ENCODE measurements at regions not wholly inside any gene's neighbourhood (a gene's known extent, or its start where the extent isn't known, plus 50 kb on each side); places are given as distances from the start of the nearest gene placed in this dataset.

DNA sequence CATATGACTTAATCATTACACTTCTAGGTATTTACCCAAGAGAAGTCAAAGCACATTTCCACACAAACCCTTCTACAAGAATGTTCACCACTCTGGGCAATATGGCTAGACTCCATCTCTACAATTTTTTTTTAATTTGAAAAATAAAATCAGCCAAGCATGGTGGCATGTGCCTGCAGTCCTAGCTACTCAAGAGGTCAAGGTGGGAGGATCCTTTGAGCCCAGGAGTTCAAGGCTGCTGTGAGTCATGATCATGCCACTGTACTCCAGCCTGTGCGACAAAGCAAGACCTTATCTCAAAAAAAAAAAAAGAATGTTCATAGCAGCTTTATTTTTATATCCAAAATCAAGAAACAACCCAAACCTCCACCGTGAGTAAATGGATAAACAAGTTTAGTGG lies 70.3 kb upstream of the MBNL3 start (continued):
- TF ChIP-seq, protein P1, sequence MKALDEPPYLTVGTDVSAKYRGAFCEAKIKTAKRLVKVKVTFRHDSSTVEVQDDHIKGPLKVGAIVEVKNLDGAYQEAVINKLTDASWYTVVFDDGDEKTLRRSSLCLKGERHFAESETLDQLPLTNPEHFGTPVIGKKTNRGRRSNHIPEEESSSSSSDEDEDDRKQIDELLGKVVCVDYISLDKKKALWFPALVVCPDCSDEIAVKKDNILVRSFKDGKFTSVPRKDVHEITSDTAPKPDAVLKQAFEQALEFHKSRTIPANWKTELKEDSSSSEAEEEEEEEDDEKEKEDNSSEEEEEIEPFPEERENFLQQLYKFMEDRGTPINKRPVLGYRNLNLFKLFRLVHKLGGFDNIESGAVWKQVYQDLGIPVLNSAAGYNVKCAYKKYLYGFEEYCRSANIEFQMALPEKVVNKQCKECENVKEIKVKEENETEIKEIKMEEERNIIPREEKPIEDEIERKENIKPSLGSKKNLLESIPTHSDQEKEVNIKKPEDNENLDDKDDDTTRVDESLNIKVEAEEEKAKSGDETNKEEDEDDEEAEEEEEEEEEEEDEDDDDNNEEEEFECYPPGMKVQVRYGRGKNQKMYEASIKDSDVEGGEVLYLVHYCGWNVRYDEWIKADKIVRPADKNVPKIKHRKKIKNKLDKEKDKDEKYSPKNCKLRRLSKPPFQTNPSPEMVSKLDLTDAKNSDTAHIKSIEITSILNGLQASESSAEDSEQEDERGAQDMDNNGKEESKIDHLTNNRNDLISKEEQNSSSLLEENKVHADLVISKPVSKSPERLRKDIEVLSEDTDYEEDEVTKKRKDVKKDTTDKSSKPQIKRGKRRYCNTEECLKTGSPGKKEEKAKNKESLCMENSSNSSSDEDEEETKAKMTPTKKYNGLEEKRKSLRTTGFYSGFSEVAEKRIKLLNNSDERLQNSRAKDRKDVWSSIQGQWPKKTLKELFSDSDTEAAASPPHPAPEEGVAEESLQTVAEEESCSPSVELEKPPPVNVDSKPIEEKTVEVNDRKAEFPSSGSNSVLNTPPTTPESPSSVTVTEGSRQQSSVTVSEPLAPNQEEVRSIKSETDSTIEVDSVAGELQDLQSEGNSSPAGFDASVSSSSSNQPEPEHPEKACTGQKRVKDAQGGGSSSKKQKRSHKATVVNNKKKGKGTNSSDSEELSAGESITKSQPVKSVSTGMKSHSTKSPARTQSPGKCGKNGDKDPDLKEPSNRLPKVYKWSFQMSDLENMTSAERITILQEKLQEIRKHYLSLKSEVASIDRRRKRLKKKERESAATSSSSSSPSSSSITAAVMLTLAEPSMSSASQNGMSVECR (CRISPR knock-in tag; IDR thresholded peaks at IDR 0.05) = no peak

DNA sequence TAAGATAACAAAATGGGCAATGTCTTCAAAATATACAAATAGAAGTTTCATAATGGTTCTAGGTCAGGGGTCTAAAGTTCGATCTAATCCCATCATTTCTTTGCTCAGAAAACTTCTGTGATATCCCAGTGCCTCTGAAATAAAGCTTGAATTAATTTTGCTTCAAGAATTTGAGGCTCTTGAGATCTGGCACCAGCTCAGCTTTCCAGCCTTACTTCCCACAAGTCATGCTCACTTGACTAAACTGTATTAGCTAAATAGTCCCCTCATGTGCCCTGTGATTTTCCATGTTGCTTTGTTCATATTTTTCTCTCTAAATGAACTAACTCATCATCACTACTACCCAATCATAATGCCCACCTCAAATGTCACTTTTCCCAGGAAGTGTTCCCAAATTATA lies 50.8 kb upstream of the MBNL3 start:
- FAIRE-seq (no peak), ATAC-seq (no peak), DNase-seq (ENCODE audit: extremely low read depth in 1 of 4, low spot score in 3 of 4) (no peak)
- WGBS (ENCODE audit: insufficient coverage, low coverage, missing lambda C conversion rate) = 0% methylated on average over 1 of the region's 1 CpG
- no TSS peak for BruUV-seq (replicated peaks)
- Histone ChIP-seq H3K4me2 (ENCODE audit: insufficient read depth, low read length) (no peak overlapping the region), H3K79me2 (ENCODE audit: control insufficient read depth, insufficient read depth, low read length) (no peaks in the 10 kb centered on the region), H4K20me1 (replicated peaks; ENCODE audit: control insufficient read depth, insufficient read depth, low read length) (no peaks in the 10 kb centered on the region), H3K27me3 (ENCODE audit: control insufficient read depth in 2 of 2, insufficient read depth in 2 of 2, low read length in 2 of 2) (no peaks in the 10 kb centered on the region), H3K9me3 (replicated peaks; ENCODE audit: control insufficient read depth, insufficient read depth, low read depth, low read length) (no peaks in the 10 kb centered on the region), H3K4me1 (replicated peaks in 1 of 2; ENCODE audit: control insufficient read depth in 2 of 2, insufficient read depth in 2 of 2, low read length in 2 of 2) (no peaks in the 10 kb centered on the region), H2AFZ (ENCODE audit: low read depth, low read length) (no peak overlapping the region), H3K4me3 (no peak overlapping the region), H3K9me1 (ENCODE audit: control insufficient read depth, insufficient read depth, low read length) (no peaks in the 10 kb centered on the region), H3K27ac (ENCODE audit: extremely low read depth, low read depth, low read length) (no peak overlapping the region), H3K9ac (ENCODE audit: insufficient read depth in 1 of 2, low read depth in 2 of 2, low read length in 2 of 2) (no peak overlapping the region), H3K36me3 (ENCODE audit: control insufficient read depth, insufficient read depth, low read length) (no peaks in the 10 kb centered on the region)
- ChIA-PET POLR2A (interaction anchor here (0.6 to 1.8 kb wide), 2 partner anchors 10 to 507 kb away, joined by 3 to 6 read pairs; no protein-coding TSS in a partner anchor), CTCF (ENCODE audit: low intra/inter-chr PET ratio) (no interaction called here)
- in situ Hi-C loops (cut with MboI) (no loop called here), intact Hi-C loops (cut with micrococcal nuclease) (no loop called here)
- TF ChIP-seq TGIF2 (CRISPR knock-in tag; IDR thresholded peaks at IDR 0.05) (no peak), SMAD1 (IDR thresholded peaks at IDR 0.05; ENCODE audit: low read depth, low read length, partially characterized antibody) (no peak), TAF1 (IDR thresholded peaks at IDR 0.05; ENCODE audit: control insufficient read depth, extremely low read depth, insufficient read depth, low read length, severe bottlenecking) (no peak), ZNF766 (CRISPR knock-in tag; conservative IDR thresholded peaks at IDR 0.05) (no peak), TEAD1 (CRISPR knock-in tag; IDR thresholded peaks at IDR 0.05) (no peak)
- TF ChIP-seq, protein P2, sequence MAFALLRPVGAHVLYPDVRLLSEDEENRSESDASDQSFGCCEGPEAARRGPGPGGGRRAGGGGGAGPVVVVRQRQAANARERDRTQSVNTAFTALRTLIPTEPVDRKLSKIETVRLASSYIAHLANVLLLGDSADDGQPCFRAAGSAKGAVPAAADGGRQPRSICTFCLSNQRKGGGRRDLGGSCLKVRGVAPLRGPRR (CRISPR knock-in tag; IDR thresholded peaks at IDR 0.05) = no peak
- TF ChIP-seq, protein P3, sequence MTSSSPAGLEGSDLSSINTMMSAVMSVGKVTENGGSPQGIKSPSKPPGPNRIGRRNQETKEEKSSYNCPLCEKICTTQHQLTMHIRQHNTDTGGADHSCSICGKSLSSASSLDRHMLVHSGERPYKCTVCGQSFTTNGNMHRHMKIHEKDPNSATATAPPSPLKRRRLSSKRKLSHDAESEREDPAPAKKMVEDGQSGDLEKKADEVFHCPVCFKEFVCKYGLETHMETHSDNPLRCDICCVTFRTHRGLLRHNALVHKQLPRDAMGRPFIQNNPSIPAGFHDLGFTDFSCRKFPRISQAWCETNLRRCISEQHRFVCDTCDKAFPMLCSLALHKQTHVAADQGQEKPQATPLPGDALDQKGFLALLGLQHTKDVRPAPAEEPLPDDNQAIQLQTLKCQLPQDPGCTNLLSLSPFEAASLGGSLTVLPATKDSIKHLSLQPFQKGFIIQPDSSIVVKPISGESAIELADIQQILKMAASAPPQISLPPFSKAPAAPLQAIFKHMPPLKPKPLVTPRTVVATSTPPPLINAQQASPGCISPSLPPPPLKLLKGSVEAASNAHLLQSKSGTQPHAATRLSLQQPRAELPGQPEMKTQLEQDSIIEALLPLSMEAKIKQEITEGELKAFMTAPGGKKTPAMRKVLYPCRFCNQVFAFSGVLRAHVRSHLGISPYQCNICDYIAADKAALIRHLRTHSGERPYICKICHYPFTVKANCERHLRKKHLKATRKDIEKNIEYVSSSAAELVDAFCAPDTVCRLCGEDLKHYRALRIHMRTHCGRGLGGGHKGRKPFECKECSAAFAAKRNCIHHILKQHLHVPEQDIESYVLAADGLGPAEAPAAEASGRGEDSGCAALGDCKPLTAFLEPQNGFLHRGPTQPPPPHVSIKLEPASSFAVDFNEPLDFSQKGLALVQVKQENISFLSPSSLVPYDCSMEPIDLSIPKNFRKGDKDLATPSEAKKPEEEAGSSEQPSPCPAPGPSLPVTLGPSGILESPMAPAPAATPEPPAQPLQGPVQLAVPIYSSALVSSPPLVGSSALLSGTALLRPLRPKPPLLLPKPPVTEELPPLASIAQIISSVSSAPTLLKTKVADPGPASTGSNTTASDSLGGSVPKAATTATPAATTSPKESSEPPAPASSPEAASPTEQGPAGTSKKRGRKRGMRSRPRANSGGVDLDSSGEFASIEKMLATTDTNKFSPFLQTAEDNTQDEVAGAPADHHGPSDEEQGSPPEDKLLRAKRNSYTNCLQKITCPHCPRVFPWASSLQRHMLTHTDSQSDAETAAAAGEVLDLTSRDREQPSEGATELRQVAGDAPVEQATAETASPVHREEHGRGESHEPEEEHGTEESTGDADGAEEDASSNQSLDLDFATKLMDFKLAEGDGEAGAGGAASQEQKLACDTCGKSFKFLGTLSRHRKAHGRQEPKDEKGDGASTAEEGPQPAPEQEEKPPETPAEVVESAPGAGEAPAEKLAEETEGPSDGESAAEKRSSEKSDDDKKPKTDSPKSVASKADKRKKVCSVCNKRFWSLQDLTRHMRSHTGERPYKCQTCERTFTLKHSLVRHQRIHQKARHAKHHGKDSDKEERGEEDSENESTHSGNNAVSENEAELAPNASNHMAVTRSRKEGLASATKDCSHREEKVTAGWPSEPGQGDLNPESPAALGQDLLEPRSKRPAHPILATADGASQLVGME (CRISPR knock-in tag; IDR thresholded peaks at IDR 0.05) = no peak

Data from K562 (cell line).